GM19452 (cell line): ENCODE measurements at regions not wholly inside any gene's neighbourhood (a gene's known extent, or its start where the extent isn't known, plus 50 kb on each side); places are given as distances from the start of the nearest gene placed in this dataset.
"Not testable (repeated sequence)": the region's sequence is repeated elsewhere in the genome, so short reads cannot be mapped to it uniquely, and the experiment has no call there.

Source experiments
- ATAC-seq: cut with Tn5 transposase; IDR thresholded peaks from one replicate; pipeline ENCODE4 v1.9.1; 2021; ENCODE audit not compliant: unreplicated experiment

- ATAC-seq, result peak; percentile 87
Observed at GRCh38 chr15:32536507-32537172, 56.6 kb upstream of the GOLGA8N start.

- ATAC-seq, result peak; percentile 42
Observed at GRCh38 chr15:32536057-32536493, 57.2 kb upstream of the GOLGA8N start.

- ATAC-seq, result not testable (repeated sequence)
Observed at GRCh38 chr15:32535150-32535898, 57.9 kb upstream of the GOLGA8N start.

GRCh38 chr15:32522900-32523299, 67.5 kb upstream of the GOLGA8O start:
- ATAC-seq, result not testable (repeated sequence)

- ATAC-seq, result not testable (repeated sequence)
Observed at GRCh38 chr15:32522421-32522820, 67.0 kb upstream of the GOLGA8O start.

- ATAC-seq, result not testable (repeated sequence)
Observed at GRCh38 chr15:32518976-32519375, 63.5 kb upstream of the GOLGA8O start.

- not testable (repeated sequence) for ATAC-seq
Observed at GRCh38 chr15:32518013-32518412, 62.6 kb upstream of the GOLGA8O start.

- not testable (repeated sequence) for ATAC-seq
Observed at GRCh38 chr15:32516954-32517353, 61.5 kb upstream of the GOLGA8O start.

GRCh38 chr15:32513378-32513777, 57.9 kb upstream of the GOLGA8O start:
- ATAC-seq, result not testable (repeated sequence)

GRCh38 chr15:32510027-32510426, 54.6 kb upstream of the GOLGA8O start:
- ATAC-seq, result not testable (repeated sequence)

GRCh38 chr15:32508081-32508480, 52.6 kb upstream of the GOLGA8O start:
- not testable (repeated sequence) for ATAC-seq

GRCh38 chr15:32506787-32507186, 51.4 kb upstream of the GOLGA8O start:
- not testable (repeated sequence) for ATAC-seq

- not testable (repeated sequence) for ATAC-seq
Observed at GRCh38 chr15:32505633-32506032, 50.2 kb upstream of the GOLGA8O start.
